ENCODE measurements at regions not wholly inside any gene's neighbourhood (a gene's known extent, or its start where the extent isn't known, plus 50 kb on each side); places are given as distances from the start of the nearest gene placed in this dataset.

DNA sequence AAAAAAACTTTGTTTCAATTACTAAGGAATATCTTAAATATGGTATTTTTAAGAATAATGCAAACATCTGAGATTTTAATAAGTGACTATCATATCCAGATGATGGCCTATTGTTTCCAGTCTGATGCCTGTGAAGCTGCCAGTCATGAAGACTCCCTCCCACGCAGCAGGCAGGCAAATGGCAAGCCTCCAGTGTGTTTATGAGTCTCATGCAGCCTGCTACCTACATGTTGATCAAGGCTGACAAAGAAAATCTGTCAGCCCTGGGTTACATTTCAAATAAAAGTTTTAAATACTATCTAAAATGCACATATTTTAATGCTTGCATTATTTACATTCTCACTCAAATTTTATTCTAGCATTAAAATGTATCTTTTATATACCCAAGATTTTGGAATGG lies 137.6 kb upstream of the RNPC3 start:
- DNase-seq (ENCODE audit: extremely low read depth, low read depth): no peak
- TF ChIP-seq, protein P1, sequence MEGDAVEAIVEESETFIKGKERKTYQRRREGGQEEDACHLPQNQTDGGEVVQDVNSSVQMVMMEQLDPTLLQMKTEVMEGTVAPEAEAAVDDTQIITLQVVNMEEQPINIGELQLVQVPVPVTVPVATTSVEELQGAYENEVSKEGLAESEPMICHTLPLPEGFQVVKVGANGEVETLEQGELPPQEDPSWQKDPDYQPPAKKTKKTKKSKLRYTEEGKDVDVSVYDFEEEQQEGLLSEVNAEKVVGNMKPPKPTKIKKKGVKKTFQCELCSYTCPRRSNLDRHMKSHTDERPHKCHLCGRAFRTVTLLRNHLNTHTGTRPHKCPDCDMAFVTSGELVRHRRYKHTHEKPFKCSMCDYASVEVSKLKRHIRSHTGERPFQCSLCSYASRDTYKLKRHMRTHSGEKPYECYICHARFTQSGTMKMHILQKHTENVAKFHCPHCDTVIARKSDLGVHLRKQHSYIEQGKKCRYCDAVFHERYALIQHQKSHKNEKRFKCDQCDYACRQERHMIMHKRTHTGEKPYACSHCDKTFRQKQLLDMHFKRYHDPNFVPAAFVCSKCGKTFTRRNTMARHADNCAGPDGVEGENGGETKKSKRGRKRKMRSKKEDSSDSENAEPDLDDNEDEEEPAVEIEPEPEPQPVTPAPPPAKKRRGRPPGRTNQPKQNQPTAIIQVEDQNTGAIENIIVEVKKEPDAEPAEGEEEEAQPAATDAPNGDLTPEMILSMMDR (IDR thresholded peaks at IDR 0.05; ENCODE audit: low read depth, low read length, missing control alignments): no peak
- H3K4me3 ChIP-seq (replicated peaks; ENCODE audit: low read depth, low read length): no peak overlapping the region

DNA sequence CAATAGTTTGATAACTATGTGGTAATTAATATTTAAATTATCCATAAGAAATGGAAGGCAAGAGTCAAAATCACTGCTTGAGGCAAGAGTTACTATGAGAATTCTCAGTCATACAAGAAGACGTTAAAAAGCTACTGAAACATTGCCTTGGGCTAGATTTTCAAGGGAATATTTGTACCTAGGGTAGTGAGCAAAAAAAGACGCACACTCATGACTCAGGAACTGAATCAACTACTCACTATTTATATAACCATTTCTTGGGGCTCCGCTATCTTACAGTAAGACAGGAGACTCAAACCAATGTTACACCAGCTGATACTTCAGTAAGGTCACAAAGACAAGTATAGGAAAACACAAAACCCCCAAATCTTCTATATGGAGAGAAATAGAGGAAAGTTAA lies 151.5 kb upstream of the RNPC3 start:
- H3K4me3 ChIP-seq (replicated peaks; ENCODE audit: low read depth, low read length): no peak overlapping the region
- no peak for DNase-seq (ENCODE audit: extremely low read depth, low read depth)
- TF ChIP-seq, protein P1 (IDR thresholded peaks at IDR 0.05; ENCODE audit: low read depth, low read length, missing control alignments): no peak

- no peak overlapping the region for H3K4me3 ChIP-seq (replicated peaks; ENCODE audit: low read depth, low read length)
- TF ChIP-seq, protein P1 (IDR thresholded peaks at IDR 0.05; ENCODE audit: low read depth, low read length, missing control alignments): no peak
- no peak for DNase-seq (ENCODE audit: extremely low read depth, low read depth)
Observed at GRCh38 chr1:103372866-103373265, 152.6 kb upstream of the RNPC3 start.

DNA sequence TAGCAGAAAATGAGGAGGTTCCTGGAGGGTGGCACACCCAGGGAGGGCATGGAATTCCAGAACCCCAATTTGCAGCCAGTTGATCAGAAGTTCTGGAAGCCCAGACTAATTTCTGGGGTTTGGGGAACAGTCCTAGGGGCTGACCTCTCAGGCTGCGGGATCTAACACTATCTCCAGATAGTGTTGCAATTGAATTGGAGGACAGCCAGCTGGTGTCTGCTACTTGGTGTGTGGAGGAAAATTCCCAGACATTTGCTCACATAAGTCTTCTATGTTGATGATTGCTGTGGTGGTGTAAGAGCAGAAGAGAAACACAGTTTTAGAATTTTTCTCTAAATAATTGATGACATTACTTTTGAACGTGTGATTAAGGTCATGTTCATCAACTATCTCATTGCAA lies 154.3 kb upstream of the RNPC3 start:
- TF ChIP-seq, protein P1 (IDR thresholded peaks at IDR 0.05; ENCODE audit: low read depth, low read length, missing control alignments): no peak
- DNase-seq (ENCODE audit: extremely low read depth, low read depth): no peak
- no peak overlapping the region for H3K4me3 ChIP-seq (replicated peaks; ENCODE audit: low read depth, low read length)

DNA sequence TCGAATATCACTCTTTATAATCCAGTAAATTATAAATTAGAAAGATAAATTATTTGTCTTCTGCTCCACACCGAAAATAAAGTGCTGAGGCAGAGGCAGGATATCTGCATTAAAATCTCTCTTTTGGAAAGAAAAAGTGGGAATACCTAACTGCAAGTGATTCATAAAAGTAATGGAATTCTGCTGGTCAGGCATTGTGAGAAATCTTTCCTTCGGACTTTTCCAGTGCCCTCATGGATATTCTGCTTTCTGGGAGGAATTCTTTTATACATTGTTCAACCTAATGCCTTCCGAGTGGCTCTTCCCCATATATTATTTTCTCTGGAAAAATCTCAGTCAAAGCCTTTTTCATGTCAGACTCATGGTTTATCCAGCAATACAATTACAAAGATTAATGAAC lies 158.3 kb upstream of the RNPC3 start:
- no peak for DNase-seq (ENCODE audit: extremely low read depth, low read depth)
- H3K4me3 ChIP-seq (replicated peaks; ENCODE audit: low read depth, low read length): no peak overlapping the region
- TF ChIP-seq, protein P1 (IDR thresholded peaks at IDR 0.05; ENCODE audit: low read depth, low read length, missing control alignments): no peak

DNA sequence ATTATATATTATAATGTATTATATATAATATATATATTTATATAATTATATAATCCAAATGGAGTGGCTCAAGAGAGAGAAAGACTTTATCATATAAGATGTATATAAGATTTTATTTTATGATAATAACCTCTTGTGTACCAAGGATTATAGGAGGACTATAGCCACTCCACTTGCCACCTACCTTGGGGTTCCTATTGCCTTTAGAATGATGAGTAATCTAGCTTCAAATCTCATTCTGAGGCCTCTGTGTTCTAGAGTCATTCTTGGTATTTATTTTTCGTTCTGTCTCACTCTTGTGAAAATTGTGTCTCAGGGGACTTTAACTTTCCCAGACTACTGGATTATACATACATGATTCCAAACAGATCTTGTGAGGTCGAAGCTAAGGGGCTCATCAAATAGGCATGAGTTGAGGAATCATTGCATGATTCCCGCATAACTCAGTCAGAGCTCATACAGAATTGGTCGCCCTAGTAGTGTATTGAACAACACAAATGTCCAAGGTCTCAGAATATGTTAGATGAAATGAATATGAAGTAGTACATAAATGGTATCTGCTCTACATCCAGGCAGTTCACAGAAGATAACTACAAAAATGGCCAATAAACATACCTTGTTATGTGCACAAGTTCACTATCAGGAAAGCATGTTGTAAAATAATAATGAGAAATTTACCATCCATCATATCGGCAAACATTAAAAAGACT lies 159.5 kb upstream of the RNPC3 start:
- no peak for DNase-seq (ENCODE audit: extremely low read depth, low read depth)
- no peak overlapping the region for H3K4me3 ChIP-seq (replicated peaks; ENCODE audit: low read depth, low read length)
- TF ChIP-seq, protein P1 (IDR thresholded peaks at IDR 0.05; ENCODE audit: low read depth, low read length, missing control alignments): no peak

DNA sequence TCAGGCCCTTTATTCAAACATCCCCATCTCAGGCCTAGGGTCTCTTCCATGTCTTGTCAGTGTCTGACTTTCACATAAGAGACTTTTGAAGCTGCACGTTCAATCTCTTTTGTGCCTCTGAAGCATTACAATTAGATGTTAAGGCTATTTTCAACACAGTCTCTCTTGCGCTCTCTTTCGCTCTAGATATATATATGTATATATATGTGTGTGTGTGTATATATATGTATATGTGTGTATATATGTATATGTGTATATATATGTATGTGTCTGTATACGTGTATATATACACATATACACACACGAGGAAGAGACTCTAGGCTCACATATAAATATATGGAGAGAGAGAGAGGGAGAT lies 162.5 kb upstream of the RNPC3 start:
- TF ChIP-seq, protein P1 (IDR thresholded peaks at IDR 0.05; ENCODE audit: low read depth, low read length, missing control alignments): no peak
- no peak overlapping the region for H3K4me3 ChIP-seq (replicated peaks; ENCODE audit: low read depth, low read length)
- DNase-seq (ENCODE audit: extremely low read depth, low read depth): no peak

Measured in HFF-Myc (cell line).